Neural progenitor cell (in vitro differentiated cells): ENCODE measurements at regions not wholly inside any gene's neighbourhood (a gene's known extent, or its start where the extent isn't known, plus 50 kb on each side); places are given as distances from the start of the nearest gene placed in this dataset.

ENCODE experiments used
- CTCF ChIP-seq: fragments of 200-600 bp; sonication (generic); IDR thresholded peaks from 2 replicates; pipeline ENCODE4 v1.5.1; 2017; ENCODE audit warnings: antibody characterized with exemption, mild to moderate bottlenecking
- EZH2 ChIP-seq: fragments of 200-600 bp; sonication (generic); IDR thresholded peaks from 2 replicates; pipeline ENCODE4 v1.6.1; 2017; ENCODE audit warnings: antibody characterized with exemption, mild to moderate bottlenecking, moderate library complexity
- EZH2phosphoT487 ChIP-seq: fragments of 200-600 bp; sonication (generic); IDR thresholded peaks from 2 replicates; pipeline ENCODE4 v1.6.1; 2017; ENCODE audit warnings: antibody characterized with exemption

DNA sequence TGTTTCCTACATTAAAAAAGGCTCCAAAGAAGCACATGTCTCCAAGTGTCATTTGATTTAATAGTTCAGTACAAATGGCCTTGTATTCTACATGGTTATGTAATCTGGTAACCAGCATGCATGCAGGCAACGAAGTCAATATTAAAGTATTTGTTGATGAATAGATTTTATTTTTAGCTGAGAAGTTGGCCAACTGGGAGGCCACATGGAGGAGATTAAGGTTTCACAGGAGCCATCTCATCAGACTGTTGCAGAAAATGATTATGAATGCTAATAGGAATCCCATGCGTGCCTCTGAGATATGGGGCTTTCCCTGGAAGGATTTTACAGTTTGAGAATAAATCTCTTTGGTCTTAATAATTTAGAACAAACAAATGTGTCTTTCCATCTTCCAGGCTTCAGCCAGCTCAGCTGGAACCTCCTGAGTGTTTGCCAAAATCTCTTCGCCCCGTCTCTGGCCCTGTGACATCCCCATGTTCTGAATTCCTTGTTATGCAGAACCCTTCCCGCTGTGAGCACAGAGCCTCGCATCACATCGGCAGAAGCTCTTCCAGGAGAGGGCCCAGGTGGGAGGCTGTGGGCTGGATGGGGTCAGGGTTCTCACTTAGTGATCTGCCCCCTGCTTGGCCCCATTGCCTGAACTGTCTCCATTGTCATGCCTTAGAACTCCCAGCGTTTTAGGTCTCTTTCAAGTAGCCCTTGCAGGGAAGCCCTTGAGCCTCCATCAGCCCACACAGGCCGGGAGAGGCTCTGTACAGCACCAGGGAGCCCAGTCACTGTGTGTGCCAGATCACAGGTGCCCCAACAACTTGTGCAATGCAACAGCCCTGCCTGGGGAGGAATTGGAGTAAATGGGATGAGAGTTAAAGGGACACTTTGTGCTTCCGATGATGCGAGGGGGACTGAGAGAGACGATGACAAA lies 190.5 kb upstream of the TWIST2 start:
- no peak for TF ChIP-seq CTCF
- no peak for TF ChIP-seq EZH2phosphoT487
- TF ChIP-seq EZH2: no peak
